ENCODE measurements at regions not wholly inside any gene's neighbourhood (a gene's known extent, or its start where the extent isn't known, plus 50 kb on each side); places are given as distances from the start of the nearest gene placed in this dataset.

- H2BK15ac ChIP-seq (ENCODE audit: low read length) = 0 out of 2 replicates have a peak overlapping the region, but pooled peaks have one; percentile 29
- no peaks in the 10 kb centered on the region for H3K79me2 ChIP-seq (ENCODE audit: control insufficient read depth in 1 of 2, insufficient read depth in 2 of 2, low read length in 2 of 2)
- ChIA-PET CTCF (ENCODE audit: partially characterized antibody) (interaction anchor here (0.6 to 6.5 kb wide), 3 partner anchors 14 to 143 kb away, joined by 3 to 36 read pairs (median 3); no protein-coding TSS in a partner anchor), POLR2A (ENCODE audit: partially characterized antibody) (no interaction called here)
- no peak overlapping the region for H3K4me2 ChIP-seq (ENCODE audit: insufficient read depth in 1 of 2, low read depth in 2 of 2, low read length in 2 of 2)
- TF ChIP-seq CHD2 (IDR thresholded peaks at IDR 0.05; ENCODE audit: low read length) (no peak), RFX5 (IDR thresholded peaks at IDR 0.05; ENCODE audit: borderline replicate concordance, low read depth, low read length) (no peak), TBP (IDR thresholded peaks at IDR 0.05; ENCODE audit: low read depth, low read length) (no peak), TAF1 (IDR thresholded peaks at IDR 0.05; ENCODE audit: low read depth, low read length) (no peak), FOSL1 (IDR thresholded peaks at IDR 0.05; ENCODE audit: insufficient read depth, low read depth, low read length) (no peak)
- TF ChIP-seq, protein P1, sequence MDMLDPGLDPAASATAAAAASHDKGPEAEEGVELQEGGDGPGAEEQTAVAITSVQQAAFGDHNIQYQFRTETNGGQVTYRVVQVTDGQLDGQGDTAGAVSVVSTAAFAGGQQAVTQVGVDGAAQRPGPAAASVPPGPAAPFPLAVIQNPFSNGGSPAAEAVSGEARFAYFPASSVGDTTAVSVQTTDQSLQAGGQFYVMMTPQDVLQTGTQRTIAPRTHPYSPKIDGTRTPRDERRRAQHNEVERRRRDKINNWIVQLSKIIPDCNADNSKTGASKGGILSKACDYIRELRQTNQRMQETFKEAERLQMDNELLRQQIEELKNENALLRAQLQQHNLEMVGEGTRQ (IDR thresholded peaks at IDR 0.05; ENCODE audit: low read length) = no peak
- H4K91ac ChIP-seq (replicated peaks; ENCODE audit: insufficient read length, low read length) = no peak overlapping the region
- H3K36me3 ChIP-seq (ENCODE audit: control insufficient read depth in 2 of 4, insufficient read depth in 4 of 4, low read length in 3 of 4) = no peaks in the 10 kb centered on the region
- H3K4me1 ChIP-seq (replicated peaks in 1 of 4; ENCODE audit: control insufficient read depth in 3 of 4, insufficient read depth in 4 of 4, low read length in 3 of 4) = no peaks in the 10 kb centered on the region; a peak in 1 of 7 replicates
- H2BK5ac ChIP-seq (ENCODE audit: low read depth, low read length) = no peak overlapping the region
- H3K23ac ChIP-seq (ENCODE audit: insufficient read length) = no peak overlapping the region
- H3K23me2 ChIP-seq (ENCODE audit: low read depth, low read length) = no peaks in the 10 kb centered on the region
- DNase-seq (ENCODE audit: low read depth in 1 of 2, low spot score in 2 of 2) = peak in 1 of 2 experiments; percentile 35
- H3K4ac ChIP-seq (replicated peaks; ENCODE audit: insufficient read length, low read depth, low read length) = no peak overlapping the region
- H2BK12ac ChIP-seq (ENCODE audit: low read depth, low read length) = no peak overlapping the region
- no peaks in the 10 kb centered on the region for H3K27me3 ChIP-seq (replicated peaks in 1 of 4; ENCODE audit: control insufficient read depth in 3 of 4, extremely low read depth in 1 of 4, insufficient read depth in 3 of 4, low read length in 3 of 4)
- no peak overlapping the region for H3K14ac ChIP-seq (ENCODE audit: insufficient read length)
- peak overlapping the region; percentile 12; the same call in 1 of the 2 replicates for H4K8ac ChIP-seq (ENCODE audit: extremely low read depth, insufficient read depth, low read length)
- H2AK5ac ChIP-seq (ENCODE audit: low read depth, low read length) = no peak overlapping the region
- H4K5ac ChIP-seq (ENCODE audit: insufficient read length, low read depth, low read length) = no peak overlapping the region
- no peak overlapping the region for H2BK20ac ChIP-seq (ENCODE audit: low read length)
- H2AFZ ChIP-seq (ENCODE audit: low read length) = no peak overlapping the region
- WGBS, 2 experiments (ENCODE audit: extremely low coverage in 1 of 2, insufficient coverage in 1 of 2, insufficient read length in 1 of 2, insufficient replicate concordance in 2 of 2, low coverage in 1 of 2, low lambda C conversion rate in 2 of 2, missing lambda C conversion rate in 1 of 2) = 88% methylated on average over 14 of the region's 15 CpGs; no CpG with 5 or more reads in 1 of the 2 experiments
- H3K9ac ChIP-seq (replicated peaks in 1 of 4; ENCODE audit: extremely low read depth in 1 of 4, low read depth in 3 of 4, low read length in 3 of 4) = no peak overlapping the region
- H2BK120ac ChIP-seq (replicated peaks; ENCODE audit: low read depth, low read length) = no peak overlapping the region
- no peaks in the 10 kb centered on the region for H3K9me3 ChIP-seq (ENCODE audit: insufficient read depth in 2 of 2, low read depth in 1 of 2, low read length in 1 of 2)
- no peak overlapping the region for H3K27ac ChIP-seq (ENCODE audit: low read depth, low read length)
- H3K56ac ChIP-seq (replicated peaks; ENCODE audit: insufficient read length, low read depth, low read length) = no peak overlapping the region
- no peaks in the 10 kb centered on the region for H4K20me1 ChIP-seq (replicated peaks in 1 of 2; ENCODE audit: control insufficient read depth in 1 of 2, insufficient read depth in 2 of 2, low read length in 2 of 2)
- FAIRE-seq = no peak
- H3K18ac ChIP-seq (ENCODE audit: extremely low read depth, low read length) = no peak overlapping the region
- no peak overlapping the region for H3K4me3 ChIP-seq (ENCODE audit: extremely low read depth in 1 of 4, insufficient read depth in 2 of 4, low read depth in 3 of 4, low read length in 4 of 4)
- no peaks in the 10 kb centered on the region for H3K79me1 ChIP-seq (ENCODE audit: low read depth, low read length)
These were observed 155.5 kb downstream of the ANKRD60 start for GRCh38 chr20:58072695-58073671.

Data from H1 (cell line).